ENCODE measurements at regions not wholly inside any gene's neighbourhood (a gene's known extent, or its start where the extent isn't known, plus 50 kb on each side); places are given as distances from the start of the nearest gene placed in this dataset.

DNA sequence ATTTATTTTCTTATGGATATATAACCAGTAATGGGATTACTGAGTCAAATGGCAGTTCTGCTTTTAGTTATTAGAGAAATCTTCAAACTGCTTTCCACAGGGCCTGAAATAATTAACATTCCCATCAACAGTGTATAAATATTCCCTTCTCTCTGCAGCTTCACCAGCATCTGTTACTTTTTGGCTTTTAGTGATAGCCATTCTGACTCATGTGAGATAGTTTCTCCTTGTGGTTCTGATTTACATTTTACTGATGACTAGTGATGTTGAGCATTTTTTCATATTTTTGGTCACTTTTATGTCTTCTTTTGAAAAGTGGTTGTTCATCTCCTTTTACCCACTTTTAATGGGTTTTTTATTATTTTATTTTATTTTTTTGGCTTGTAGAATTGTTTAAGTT is 1290.3 kb upstream of the CDH9 start:
- Histone ChIP-seq H3K36me3 (no peaks in the 10 kb centered on the region), H3K27me3 (replicated peaks; ENCODE audit: insufficient read depth) (no peaks in the 10 kb centered on the region), H3K9me3 (no peaks in the 10 kb centered on the region), H3K27ac (no peak overlapping the region), H3K4me1 (ENCODE audit: control insufficient read depth in 1 of 2, low read depth in 2 of 2) (no peaks in the 10 kb centered on the region), H3K4me3 (no peak overlapping the region)
- no peak for DNase-seq (ENCODE audit: low spot score)
- no peak for ATAC-seq (ENCODE audit: insufficient number of reproducible peaks, low FRiP score, low read depth)
- TF ChIP-seq, protein P1, sequence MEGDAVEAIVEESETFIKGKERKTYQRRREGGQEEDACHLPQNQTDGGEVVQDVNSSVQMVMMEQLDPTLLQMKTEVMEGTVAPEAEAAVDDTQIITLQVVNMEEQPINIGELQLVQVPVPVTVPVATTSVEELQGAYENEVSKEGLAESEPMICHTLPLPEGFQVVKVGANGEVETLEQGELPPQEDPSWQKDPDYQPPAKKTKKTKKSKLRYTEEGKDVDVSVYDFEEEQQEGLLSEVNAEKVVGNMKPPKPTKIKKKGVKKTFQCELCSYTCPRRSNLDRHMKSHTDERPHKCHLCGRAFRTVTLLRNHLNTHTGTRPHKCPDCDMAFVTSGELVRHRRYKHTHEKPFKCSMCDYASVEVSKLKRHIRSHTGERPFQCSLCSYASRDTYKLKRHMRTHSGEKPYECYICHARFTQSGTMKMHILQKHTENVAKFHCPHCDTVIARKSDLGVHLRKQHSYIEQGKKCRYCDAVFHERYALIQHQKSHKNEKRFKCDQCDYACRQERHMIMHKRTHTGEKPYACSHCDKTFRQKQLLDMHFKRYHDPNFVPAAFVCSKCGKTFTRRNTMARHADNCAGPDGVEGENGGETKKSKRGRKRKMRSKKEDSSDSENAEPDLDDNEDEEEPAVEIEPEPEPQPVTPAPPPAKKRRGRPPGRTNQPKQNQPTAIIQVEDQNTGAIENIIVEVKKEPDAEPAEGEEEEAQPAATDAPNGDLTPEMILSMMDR (IDR thresholded peaks at IDR 0.05), result no peak

DNA sequence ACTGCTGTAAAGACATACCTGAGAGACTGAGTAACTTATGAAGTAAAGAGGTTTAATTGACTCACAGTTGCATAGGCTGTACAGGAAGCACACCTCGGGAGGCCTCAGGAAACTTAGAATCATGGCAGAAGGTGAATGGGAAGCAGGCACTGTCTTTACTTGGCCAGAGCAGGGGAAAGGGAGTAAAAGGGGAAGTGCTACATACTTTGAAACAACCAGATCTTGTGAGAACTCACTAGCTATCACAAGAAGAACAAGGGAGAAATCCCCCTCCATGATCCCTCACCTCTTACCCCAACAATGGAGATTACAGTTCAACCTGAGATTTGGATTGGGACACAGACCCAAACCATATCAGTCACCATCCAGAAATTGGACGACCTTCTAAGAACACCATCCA is 1285.8 kb upstream of the CDH9 start:
- no peaks in the 10 kb centered on the region for H3K9me3 ChIP-seq
- no peaks in the 10 kb centered on the region for H3K4me1 ChIP-seq (ENCODE audit: control insufficient read depth in 1 of 2, low read depth in 2 of 2)
- TF ChIP-seq, protein P1 (IDR thresholded peaks at IDR 0.05), result no peak
- no peaks in the 10 kb centered on the region for H3K36me3 ChIP-seq
- DNase-seq (ENCODE audit: low spot score) (no peak), ATAC-seq (ENCODE audit: insufficient number of reproducible peaks, low FRiP score, low read depth) (no peak)
- no peak overlapping the region for H3K27ac ChIP-seq
- no peaks in the 10 kb centered on the region for H3K27me3 ChIP-seq (replicated peaks; ENCODE audit: insufficient read depth)
- no peak overlapping the region for H3K4me3 ChIP-seq

DNA sequence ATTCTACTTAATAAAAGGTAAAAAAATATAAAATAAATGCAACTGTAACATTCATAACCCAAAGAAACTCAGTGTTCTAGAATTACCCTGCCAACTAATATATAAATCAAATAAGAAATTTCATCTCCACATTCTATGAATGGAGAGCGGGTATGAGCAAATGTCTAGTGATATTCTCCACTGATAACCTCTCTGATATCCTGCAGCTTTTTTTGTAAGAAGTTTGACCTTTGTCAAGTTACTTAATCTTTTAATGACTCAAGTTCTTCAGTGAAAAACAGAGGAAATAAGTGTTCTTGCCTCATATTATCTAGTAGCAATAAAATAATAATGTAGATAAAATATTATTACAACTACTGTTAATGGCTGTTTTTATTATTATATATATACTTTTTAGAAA is 1275.6 kb upstream of the CDH9 start:
- ATAC-seq (ENCODE audit: insufficient number of reproducible peaks, low FRiP score, low read depth) (no peak), DNase-seq (ENCODE audit: low spot score) (no peak)
- no peaks in the 10 kb centered on the region for H3K27me3 ChIP-seq (replicated peaks; ENCODE audit: insufficient read depth)
- H3K4me1 ChIP-seq (ENCODE audit: control insufficient read depth in 1 of 2, low read depth in 2 of 2), result no peaks in the 10 kb centered on the region
- H3K36me3 ChIP-seq, result no peaks in the 10 kb centered on the region
- H3K9me3 ChIP-seq, result no peaks in the 10 kb centered on the region
- H3K27ac ChIP-seq, result no peak overlapping the region
- TF ChIP-seq, protein P1 (IDR thresholded peaks at IDR 0.05), result no peak
- no peak overlapping the region for H3K4me3 ChIP-seq

DNA sequence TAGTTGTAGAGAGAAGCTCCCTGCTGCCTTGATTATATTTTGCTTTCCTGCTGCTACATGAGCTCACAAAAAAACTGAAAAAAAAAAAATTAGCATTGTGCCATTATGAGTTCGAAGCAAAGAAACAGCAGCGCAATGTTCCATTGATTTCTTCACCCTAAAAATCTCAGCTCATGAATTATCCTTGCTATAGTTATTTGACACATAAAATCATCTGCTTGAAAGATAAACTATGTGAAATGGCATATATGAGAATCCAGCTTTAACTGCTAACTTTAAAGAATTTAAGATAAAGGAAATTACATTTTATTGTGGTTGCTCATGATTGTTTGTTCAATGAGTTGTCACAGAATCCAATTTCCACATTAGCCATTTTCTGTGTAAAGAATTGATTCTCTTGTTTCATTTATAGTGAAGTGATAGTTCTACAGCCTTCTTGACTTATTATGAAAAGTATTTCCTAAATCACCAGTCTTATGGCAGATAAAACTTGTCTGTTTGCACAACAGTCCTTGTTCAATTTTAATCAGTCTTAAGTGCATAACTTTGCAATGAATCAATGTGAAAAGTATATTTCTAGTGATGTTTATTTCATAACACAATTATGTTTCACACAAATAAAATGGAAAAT is 1275.0 kb upstream of the CDH9 start:
- TF ChIP-seq, protein P1 (IDR thresholded peaks at IDR 0.05), result no peak
- Histone ChIP-seq H3K4me3 (no peak overlapping the region), H3K27me3 (replicated peaks; ENCODE audit: insufficient read depth) (no peaks in the 10 kb centered on the region), H3K4me1 (ENCODE audit: control insufficient read depth in 1 of 2, low read depth in 2 of 2) (no peaks in the 10 kb centered on the region), H3K27ac (no peak overlapping the region), H3K36me3 (no peaks in the 10 kb centered on the region), H3K9me3 (no peaks in the 10 kb centered on the region)
- ATAC-seq (ENCODE audit: insufficient number of reproducible peaks, low FRiP score, low read depth) (no peak), DNase-seq (ENCODE audit: low spot score) (no peak)

DNA sequence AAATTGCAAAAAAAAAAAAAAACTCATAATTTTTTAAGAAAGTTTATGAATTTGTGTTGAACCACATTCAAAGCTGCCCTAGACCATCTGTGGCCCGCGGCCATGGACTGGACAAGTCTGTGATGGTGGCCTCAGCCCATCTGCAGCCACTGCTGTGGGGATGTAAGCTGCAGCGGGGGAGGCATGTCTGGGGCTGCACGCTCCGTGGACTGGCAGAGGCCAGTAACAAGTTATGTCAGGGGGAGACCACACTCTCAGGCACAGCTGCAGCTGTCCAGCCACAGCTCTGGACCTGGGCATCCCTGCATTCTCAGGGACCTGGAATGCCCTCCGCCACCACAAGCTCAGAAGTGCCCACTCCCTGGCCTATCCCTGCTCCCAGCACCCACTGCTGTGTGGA is 1272.3 kb upstream of the CDH9 start:
- Histone ChIP-seq H3K36me3 (no peaks in the 10 kb centered on the region), H3K27me3 (replicated peaks; ENCODE audit: insufficient read depth) (no peaks in the 10 kb centered on the region), H3K4me1 (ENCODE audit: control insufficient read depth in 1 of 2, low read depth in 2 of 2) (no peaks in the 10 kb centered on the region), H3K4me3 (no peak overlapping the region), H3K9me3 (no peaks in the 10 kb centered on the region), H3K27ac (no peak overlapping the region)
- ATAC-seq (ENCODE audit: insufficient number of reproducible peaks, low FRiP score, low read depth) (no peak), DNase-seq (ENCODE audit: low spot score) (no peak)
- TF ChIP-seq, protein P1 (IDR thresholded peaks at IDR 0.05), result no peak
